NCI-H2029 treated with DMSO at 0.1 percent for 48 hours (cell line): ENCODE measurements at regions not wholly inside any gene's neighbourhood (a gene's known extent, or its start where the extent isn't known, plus 50 kb on each side); places are given as distances from the start of the nearest gene placed in this dataset.

Experiments used
- DNase-seq: peaks from one replicate; lab custom pipeline; 2025; lab: John Stamatoyannopoulos, UW

- no peak for DNase-seq
These were observed 129.2 kb upstream of the ARID1B start for GRCh38 chr6:156647991-156648390.

GRCh38 chr6:156647140-156647784 is 129.9 kb upstream of the ARID1B start:
- no peak for DNase-seq

GRCh38 chr6:156646496-156646895 is 130.7 kb upstream of the ARID1B start:
- no peak for DNase-seq

- DNase-seq = no peak
These were observed 132.1 kb upstream of the ARID1B start for GRCh38 chr6:156645097-156645496.

GRCh38 chr6:156639009-156639721 is 138.0 kb upstream of the ARID1B start:
- no peak for DNase-seq

GRCh38 chr6:156638581-156638980 is 138.6 kb upstream of the ARID1B start:
- DNase-seq = no peak

- DNase-seq = no peak
These were observed 142.2 kb upstream of the ARID1B start for GRCh38 chr6:156634951-156635371.

- no peak for DNase-seq
These were observed 143.1 kb upstream of the ARID1B start for GRCh38 chr6:156634048-156634447.

- no peak for DNase-seq
These were observed 143.9 kb upstream of the ARID1B start for GRCh38 chr6:156633291-156633690.

- no peak for DNase-seq
These were observed 146.4 kb upstream of the ARID1B start for GRCh38 chr6:156630613-156631302.

GRCh38 chr6:156628805-156629204 is 148.4 kb upstream of the ARID1B start:
- DNase-seq = no peak

GRCh38 chr6:156627524-156627923 is 149.7 kb upstream of the ARID1B start:
- no peak for DNase-seq

- DNase-seq = no peak
These were observed 155.0 kb upstream of the ARID1B start for GRCh38 chr6:156622185-156622584.

- no peak for DNase-seq
These were observed 156.8 kb upstream of the ARID1B start for GRCh38 chr6:156620331-156620730.

GRCh38 chr6:156618600-156619205 is 158.5 kb upstream of the ARID1B start:
- DNase-seq = peak; percentile 19

- DNase-seq = no peak
These were observed 159.2 kb upstream of the ARID1B start for GRCh38 chr6:156617941-156618340.

- DNase-seq = no peak
These were observed 159.8 kb upstream of the ARID1B start for GRCh38 chr6:156617376-156617775.

GRCh38 chr6:156616495-156616894 is 160.7 kb upstream of the ARID1B start:
- no peak for DNase-seq

- no peak for DNase-seq
These were observed 163.2 kb upstream of the ARID1B start for GRCh38 chr6:156613996-156614395.

GRCh38 chr6:156612361-156612760 is 164.8 kb upstream of the ARID1B start:
- DNase-seq = no peak

GRCh38 chr6:156602066-156602385 is 175.2 kb upstream of the ARID1B start:
- no peak for DNase-seq

GRCh38 chr6:156601152-156602065 is 175.8 kb upstream of the ARID1B start:
- no peak for DNase-seq
